Neuronal stem cell (in vitro differentiated cells): ENCODE measurements at regions not wholly inside any gene's neighbourhood (a gene's known extent, or its start where the extent isn't known, plus 50 kb on each side); places are given as distances from the start of the nearest gene placed in this dataset.

Experiments used
- DNase-seq: peaks from one replicate; pipeline ENCODE4 v3.0.0-alpha.2; 2013; ENCODE audit warnings: low spot score
- H2AFZ ChIP-seq: one replicate; pipeline ENCODE4 v1.6.1; 2013; ENCODE audit warnings: mild to moderate bottlenecking, low read length, inconsistent platforms
- H2AK5ac ChIP-seq: 2 replicates; pipeline ENCODE4 v1.6.1; 2013; ENCODE audit warnings: low read depth, mild to moderate bottlenecking, inconsistent platforms, low read length, moderate library complexity, mixed read lengths
- H2BK120ac ChIP-seq: 2 replicates; pipeline ENCODE4 v1.6.1; 2013; ENCODE audit warnings: low read depth, mild to moderate bottlenecking, inconsistent platforms, low read length, moderate library complexity, mixed read lengths
- H2BK12ac ChIP-seq: one replicate; pipeline ENCODE4 v1.6.1; 2013; ENCODE audit warnings: low read length, inconsistent platforms
- H2BK15ac ChIP-seq: 2 replicates; pipeline ENCODE4 v1.6.1; 2013; ENCODE audit warnings: mild to moderate bottlenecking, low read length, inconsistent platforms, mixed read lengths
- H2BK5ac ChIP-seq: one replicate; pipeline ENCODE4 v1.6.1; 2013; ENCODE audit warnings: inconsistent platforms, mild to moderate bottlenecking, low read length, moderate library complexity
- H3K14ac ChIP-seq: one replicate; pipeline ENCODE4 v1.6.1; 2013; ENCODE audit warnings: low read length, inconsistent platforms
- H3K18ac ChIP-seq: 2 replicates; pipeline ENCODE4 v1.6.1; 2013; ENCODE audit warnings: low read length, inconsistent platforms
- H3K23ac ChIP-seq: 2 replicates; pipeline ENCODE4 v1.6.1; 2013; ENCODE audit warnings: low read depth, mild to moderate bottlenecking, mixed read lengths, low read length, inconsistent platforms; ENCODE audit not compliant: poor library complexity
- H3K27ac ChIP-seq: replicated peaks from 3 replicates; pipeline ENCODE4 v1.5.1; 2013; ENCODE audit warnings: low read length, inconsistent platforms
- H3K27me3 ChIP-seq, 3 experiments: 2 replicates each; pipeline ENCODE4 v1.6.1; 2013; ENCODE audit warnings: low read length in 3 of 3, mild to moderate bottlenecking in 2 of 3, inconsistent platforms in 1 of 3, low read depth in 1 of 3, mixed read lengths in 1 of 3, moderate library complexity in 1 of 3; ENCODE audit not compliant: control insufficient read depth in 3 of 3, insufficient read depth in 3 of 3
- H3K36me3 ChIP-seq, 2 donors: replicated peaks in 1 of 2; 2 replicates each; pipeline ENCODE4 v1.6.1; 2013; ENCODE audit warnings: low read length in 2 of 2; ENCODE audit not compliant: control insufficient read depth in 2 of 2, insufficient read depth in 2 of 2
- H3K4ac ChIP-seq: 2 replicates; pipeline ENCODE4 v1.6.1; 2013; ENCODE audit warnings: inconsistent platforms, mild to moderate bottlenecking, low read length, moderate library complexity
- H3K4me1 ChIP-seq, 2 donors: 1 replicate in 1 of 2; 2 replicates in 1 of 2; pipeline ENCODE4 v1.6.1; 2013; ENCODE audit warnings: low read length in 2 of 2, low read depth in 1 of 2; ENCODE audit not compliant: control insufficient read depth in 2 of 2, insufficient read depth in 1 of 2
- H3K4me2 ChIP-seq: one replicate; pipeline ENCODE4 v1.6.1; 2013; ENCODE audit warnings: mild to moderate bottlenecking, low read length, inconsistent platforms; ENCODE audit not compliant: insufficient read depth, poor library complexity, severe bottlenecking
- H3K4me3 ChIP-seq, 2 donors: 2 replicates each; pipeline ENCODE4 v1.5.1; 2013; ENCODE audit warnings: low read length in 2 of 2, mild to moderate bottlenecking in 2 of 2, inconsistent platforms in 1 of 2, moderate library complexity in 1 of 2
- H3K79me1 ChIP-seq: one replicate; pipeline ENCODE4 v1.6.1; 2013; ENCODE audit warnings: low read depth, mild to moderate bottlenecking, inconsistent platforms, low read length, moderate library complexity
- H3K9ac ChIP-seq: one replicate; pipeline ENCODE4 v1.6.1; 2013; ENCODE audit warnings: mild to moderate bottlenecking, low read depth, low read length, inconsistent platforms; ENCODE audit not compliant: poor library complexity
- H3K9me3 ChIP-seq, 2 donors: replicated peaks in 1 of 2; 2 replicates each; pipeline versions ENCODE3 to v1.6.1; 2013; ENCODE audit warnings: low read length in 2 of 2, mild to moderate bottlenecking in 2 of 2, inconsistent platforms in 1 of 2, low read depth in 1 of 2, mixed read lengths in 1 of 2, moderate library complexity in 1 of 2; ENCODE audit not compliant: control insufficient read depth in 2 of 2, insufficient read depth in 1 of 2
- H4K8ac ChIP-seq: one replicate; pipeline ENCODE4 v1.6.1; 2013; ENCODE audit warnings: low read depth, mild to moderate bottlenecking, inconsistent platforms, low read length, moderate library complexity
- H4K91ac ChIP-seq: one replicate; pipeline ENCODE4 v1.6.1; 2013; ENCODE audit warnings: low read length, low read depth, mild to moderate bottlenecking, inconsistent platforms; ENCODE audit not compliant: poor library complexity
- WGBS, 2 donors: extraction: QIAGEN DNeasy Blood & Tissue Kit; methylation state at CpG; one replicate each; pipeline ENCODE4 v1.1.7; 2013; ENCODE audit warnings: missing lambda C conversion rate in 2 of 2, mixed read lengths in 1 of 2; ENCODE audit not compliant: insufficient read length in 2 of 2, insufficient replicate concordance in 1 of 2; ENCODE audit errors: extremely low coverage in 2 of 2; 5-methylcytosine and 5-hydroxymethylcytosine counted together

DNA sequence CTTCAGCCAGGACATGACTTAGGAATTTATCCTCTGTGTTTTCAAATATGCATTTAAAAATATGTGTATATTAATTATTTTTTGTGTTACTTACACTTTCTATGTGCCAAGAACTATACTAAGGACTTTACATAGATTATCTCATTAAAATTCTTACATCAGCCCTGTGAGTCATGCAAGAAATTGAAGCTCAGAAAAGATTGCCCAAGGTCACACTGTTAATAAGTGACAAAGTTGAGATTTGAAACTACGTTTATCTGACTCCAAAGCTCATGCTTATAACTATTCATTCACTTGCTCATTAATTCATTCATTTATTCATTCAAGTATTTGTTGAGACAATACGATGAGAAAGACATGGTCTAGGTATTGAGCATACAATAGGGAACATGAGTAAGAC lies 62.9 kb upstream of the CHRDL1 start:
- DNase-seq = no peak
- H2BK15ac ChIP-seq = no peak overlapping the region
- no peak overlapping the region for H2AFZ ChIP-seq
- H4K8ac ChIP-seq = no peak overlapping the region
- no peak overlapping the region for H4K91ac ChIP-seq
- H3K23ac ChIP-seq = no peak overlapping the region
- no peak overlapping the region for H3K18ac ChIP-seq
- no peak overlapping the region for H2BK5ac ChIP-seq
- H3K9me3 ChIP-seq = no peaks in the 10 kb centered on the region
- H3K4ac ChIP-seq = no peak overlapping the region
- no peak overlapping the region for H3K14ac ChIP-seq
- H3K4me1 ChIP-seq = no peaks in the 10 kb centered on the region
- H3K4me2 ChIP-seq = no peak overlapping the region
- no peaks in the 10 kb centered on the region for H3K79me1 ChIP-seq
- H2AK5ac ChIP-seq = no peak overlapping the region
- no peak overlapping the region for H3K27ac ChIP-seq
- H3K9ac ChIP-seq = no peak overlapping the region
- H3K27me3 ChIP-seq = no peaks in the 10 kb centered on the region
- H3K4me3 ChIP-seq = no peak overlapping the region
- no CpG with 5 or more reads among the region's 2 CpGs for WGBS, 2 donors
- no peaks in the 10 kb centered on the region for H3K36me3 ChIP-seq
- H2BK120ac ChIP-seq = no peak overlapping the region
- H2BK12ac ChIP-seq = no peak overlapping the region

GRCh38 chrX:110853610-110854009 lies 58.0 kb upstream of the CHRDL1 start:
- H3K4me1 ChIP-seq = no peaks in the 10 kb centered on the region
- H2BK5ac ChIP-seq = no peak overlapping the region
- no peak overlapping the region for H3K4me2 ChIP-seq
- no peak overlapping the region for H2AK5ac ChIP-seq
- no peaks in the 10 kb centered on the region for H3K27me3 ChIP-seq
- H3K27ac ChIP-seq = no peak overlapping the region
- no CpG with 5 or more reads among the region's 7 CpGs for WGBS, 2 donors
- H3K79me1 ChIP-seq = no peaks in the 10 kb centered on the region
- no peak overlapping the region for H3K9ac ChIP-seq
- no peak overlapping the region for H2BK12ac ChIP-seq
- H2BK15ac ChIP-seq = no peak overlapping the region
- H3K4ac ChIP-seq = no peak overlapping the region
- H2AFZ ChIP-seq = no peak overlapping the region
- no peak overlapping the region for H3K14ac ChIP-seq
- no peaks in the 10 kb centered on the region for H3K36me3 ChIP-seq
- no peak for DNase-seq
- no peaks in the 10 kb centered on the region for H3K9me3 ChIP-seq
- H4K8ac ChIP-seq = no peak overlapping the region
- no peak overlapping the region for H3K18ac ChIP-seq
- no peak overlapping the region for H4K91ac ChIP-seq
- H3K23ac ChIP-seq = no peak overlapping the region
- H3K4me3 ChIP-seq = no peak overlapping the region
- H2BK120ac ChIP-seq = no peak overlapping the region

DNA sequence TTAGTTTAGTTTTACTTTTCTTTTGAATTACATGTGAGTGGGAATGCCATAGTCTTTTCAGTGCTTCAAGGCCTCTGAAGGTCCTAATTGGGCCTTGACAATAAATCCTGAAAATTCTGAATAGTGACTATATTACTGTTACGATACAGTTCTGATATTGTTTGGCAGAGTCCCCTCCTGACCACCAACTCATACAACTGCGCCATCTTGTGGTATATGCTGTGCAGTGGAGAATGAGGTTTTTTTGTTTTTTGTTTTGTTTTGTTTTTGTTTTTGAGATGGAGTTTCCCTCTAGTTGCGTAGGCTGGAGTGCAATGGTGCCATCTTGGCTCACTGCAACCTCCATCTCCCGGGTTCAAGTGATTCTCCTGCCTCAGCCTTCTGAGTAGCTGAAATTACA lies 56.6 kb upstream of the CHRDL1 start:
- H3K18ac ChIP-seq = no peak overlapping the region
- no peak overlapping the region for H2BK120ac ChIP-seq
- no peak for DNase-seq
- H3K9ac ChIP-seq = no peak overlapping the region
- H3K4me3 ChIP-seq = no peak overlapping the region
- H4K8ac ChIP-seq = no peak overlapping the region
- no peak overlapping the region for H3K23ac ChIP-seq
- H3K4ac ChIP-seq = no peak overlapping the region
- H4K91ac ChIP-seq = no peak overlapping the region
- no peak overlapping the region for H2AFZ ChIP-seq
- H3K79me1 ChIP-seq = no peaks in the 10 kb centered on the region
- no peaks in the 10 kb centered on the region for H3K27me3 ChIP-seq
- no CpG with 5 or more reads among the region's 4 CpGs for WGBS, 2 donors
- no peaks in the 10 kb centered on the region for H3K4me1 ChIP-seq
- H3K4me2 ChIP-seq = no peak overlapping the region
- no peak overlapping the region for H3K27ac ChIP-seq
- H3K14ac ChIP-seq = no peak overlapping the region
- H2BK12ac ChIP-seq = no peak overlapping the region
- H3K9me3 ChIP-seq = no peaks in the 10 kb centered on the region
- H2BK15ac ChIP-seq = no peak overlapping the region
- H2AK5ac ChIP-seq = no peak overlapping the region
- H2BK5ac ChIP-seq = no peak overlapping the region
- no peaks in the 10 kb centered on the region for H3K36me3 ChIP-seq

GRCh38 chrX:110851780-110852179 lies 56.2 kb upstream of the CHRDL1 start:
- H3K9me3 ChIP-seq = no peaks in the 10 kb centered on the region
- no peak overlapping the region for H2AFZ ChIP-seq
- no peak overlapping the region for H3K14ac ChIP-seq
- DNase-seq = no peak
- H3K9ac ChIP-seq = no peak overlapping the region
- H3K23ac ChIP-seq = no peak overlapping the region
- H2BK120ac ChIP-seq = no peak overlapping the region
- no peaks in the 10 kb centered on the region for H3K36me3 ChIP-seq
- H2BK12ac ChIP-seq = no peak overlapping the region
- H3K4me2 ChIP-seq = no peak overlapping the region
- no peaks in the 10 kb centered on the region for H3K79me1 ChIP-seq
- no CpG with 5 or more reads among the region's 4 CpGs for WGBS, 2 donors
- H3K18ac ChIP-seq = no peak overlapping the region
- H3K27me3 ChIP-seq = no peaks in the 10 kb centered on the region
- no peak overlapping the region for H2AK5ac ChIP-seq
- H3K4me1 ChIP-seq = no peaks in the 10 kb centered on the region
- H2BK5ac ChIP-seq = no peak overlapping the region
- no peak overlapping the region for H3K4ac ChIP-seq
- no peak overlapping the region for H2BK15ac ChIP-seq
- no peak overlapping the region for H3K4me3 ChIP-seq
- no peak overlapping the region for H4K8ac ChIP-seq
- H3K27ac ChIP-seq = no peak overlapping the region
- H4K91ac ChIP-seq = no peak overlapping the region
